Esophagus squamous epithelium (tissue), 4 donors: ENCODE measurements at regions not wholly inside any gene's neighbourhood (a gene's known extent, or its start where the extent isn't known, plus 50 kb on each side); places are given as distances from the start of the nearest gene placed in this dataset.

Experiments
- POLR2A ChIP-seq, 4 donors: fragments of 450-650 bp; IDR thresholded peaks; one replicate each; pipeline ENCODE4 v1.6.1; 2017; ENCODE audit warnings: antibody characterized with exemption in 4 of 4, mild to moderate bottlenecking in 4 of 4, moderate library complexity in 3 of 4
- TF ChIP-seq, protein P1 (sequence below), 6 experiments: fragments of 450-650 bp in 4 of 6; fragments of 200-600 bp in 2 of 6; sonication (generic) in 2 of 6; IDR thresholded peaks; one replicate each; pipeline ENCODE4 v1.5.1; 2016 to 2019; ENCODE audit warnings: antibody characterized with exemption in 6 of 6, mild to moderate bottlenecking in 4 of 6, moderate library complexity in 4 of 6

DNA sequence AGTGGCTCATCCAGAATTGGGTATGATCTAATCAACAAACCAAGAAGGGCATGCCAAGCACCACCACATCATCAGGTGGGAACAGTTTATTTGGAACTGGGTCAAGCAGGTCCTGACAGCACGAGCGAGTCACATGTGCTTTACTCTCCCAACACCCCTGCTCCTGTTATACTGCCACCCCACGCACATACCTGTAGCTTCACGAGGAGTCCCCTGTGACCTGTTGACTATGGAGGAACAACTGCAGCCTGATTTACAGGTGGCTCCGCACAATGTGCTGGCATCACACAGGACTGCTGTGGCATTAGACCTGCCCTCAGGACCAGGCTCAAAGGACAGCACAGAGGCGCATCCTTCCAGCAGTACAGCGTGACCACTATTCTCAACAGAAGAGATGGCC lies 70.8 kb upstream of the LRRN2 start:
- TF ChIP-seq, protein P1, sequence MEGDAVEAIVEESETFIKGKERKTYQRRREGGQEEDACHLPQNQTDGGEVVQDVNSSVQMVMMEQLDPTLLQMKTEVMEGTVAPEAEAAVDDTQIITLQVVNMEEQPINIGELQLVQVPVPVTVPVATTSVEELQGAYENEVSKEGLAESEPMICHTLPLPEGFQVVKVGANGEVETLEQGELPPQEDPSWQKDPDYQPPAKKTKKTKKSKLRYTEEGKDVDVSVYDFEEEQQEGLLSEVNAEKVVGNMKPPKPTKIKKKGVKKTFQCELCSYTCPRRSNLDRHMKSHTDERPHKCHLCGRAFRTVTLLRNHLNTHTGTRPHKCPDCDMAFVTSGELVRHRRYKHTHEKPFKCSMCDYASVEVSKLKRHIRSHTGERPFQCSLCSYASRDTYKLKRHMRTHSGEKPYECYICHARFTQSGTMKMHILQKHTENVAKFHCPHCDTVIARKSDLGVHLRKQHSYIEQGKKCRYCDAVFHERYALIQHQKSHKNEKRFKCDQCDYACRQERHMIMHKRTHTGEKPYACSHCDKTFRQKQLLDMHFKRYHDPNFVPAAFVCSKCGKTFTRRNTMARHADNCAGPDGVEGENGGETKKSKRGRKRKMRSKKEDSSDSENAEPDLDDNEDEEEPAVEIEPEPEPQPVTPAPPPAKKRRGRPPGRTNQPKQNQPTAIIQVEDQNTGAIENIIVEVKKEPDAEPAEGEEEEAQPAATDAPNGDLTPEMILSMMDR (IDR thresholded peaks at IDR 0.05), result no peak
- no peak for TF ChIP-seq POLR2A (IDR thresholded peaks at IDR 0.05)
